Activated CD4-positive, alpha-beta memory T cell treated with anti-CD3 and anti-CD28 coated beads, Interleukin-2, amount 10 ng/mL, durations not matched to agents 7 days and 5 days (primary cell): ENCODE measurements at regions not wholly inside any gene's neighbourhood (a gene's known extent, or its start where the extent isn't known, plus 50 kb on each side); places are given as distances from the start of the nearest gene placed in this dataset.
"Not testable (repeated sequence)": the region's sequence is repeated elsewhere in the genome, so short reads cannot be mapped to it uniquely, and the experiment has no call there.

Experiments used
- CTCF ChIA-PET: fragments of 350-600 bp; sonication (Branson Sonifier 250); formaldehyde crosslinking; loops from one replicate; lab custom pipeline; 2021; ENCODE audit warnings: antibody characterized with exemption, inconsistent platforms; lab: Charles Lee
- POLR2A ChIA-PET: fragments of 350-600 bp; sonication (Branson Sonifier 250); formaldehyde crosslinking; loops from one replicate; lab custom pipeline; 2021; ENCODE audit warnings: antibody characterized with exemption; lab: Charles Lee
- DNase-seq: peaks from one replicate; pipeline ENCODE4 v3.0.0-alpha.2; 2020
- H3K27ac Mint-ChIP-seq: one replicate; pipeline ENCODE4 v1.8.0; 2021; ENCODE audit warnings: mild to moderate bottlenecking, mixed read lengths
- H3K27me3 Mint-ChIP-seq: one replicate; pipeline ENCODE4 v1.8.0; 2021; ENCODE audit warnings: mixed read lengths
- H3K36me3 Mint-ChIP-seq: one replicate; pipeline ENCODE4 v1.8.0; 2021; ENCODE audit warnings: low read depth, mixed read lengths
- H3K4me1 Mint-ChIP-seq: one replicate; pipeline ENCODE4 v1.8.0; 2021; ENCODE audit warnings: mixed read lengths
- H3K4me3 Mint-ChIP-seq: one replicate; pipeline ENCODE4 v1.8.0; 2021; ENCODE audit warnings: mild to moderate bottlenecking, mixed read lengths
- H3K9me3 Mint-ChIP-seq: one replicate; pipeline ENCODE4 v1.8.0; 2021; ENCODE audit warnings: mixed read lengths

- H3K27me3 Mint-ChIP-seq, DNase-seq, H3K36me3 Mint-ChIP-seq, H3K27ac Mint-ChIP-seq, H3K4me1 Mint-ChIP-seq, CTCF ChIA-PET, POLR2A ChIA-PET, H3K4me3 Mint-ChIP-seq, H3K9me3 Mint-ChIP-seq: not testable (repeated sequence)
These were observed 1956.7 kb downstream of the FOXD4L5 start for GRCh38 chr9:63328313-63328712.

GRCh38 chr9:63327211-63327610 is 1957.8 kb downstream of the FOXD4L5 start:
- H3K4me1 Mint-ChIP-seq, H3K9me3 Mint-ChIP-seq, POLR2A ChIA-PET, H3K27ac Mint-ChIP-seq, H3K4me3 Mint-ChIP-seq, H3K36me3 Mint-ChIP-seq, DNase-seq, H3K27me3 Mint-ChIP-seq, CTCF ChIA-PET: not testable (repeated sequence)

DNA sequence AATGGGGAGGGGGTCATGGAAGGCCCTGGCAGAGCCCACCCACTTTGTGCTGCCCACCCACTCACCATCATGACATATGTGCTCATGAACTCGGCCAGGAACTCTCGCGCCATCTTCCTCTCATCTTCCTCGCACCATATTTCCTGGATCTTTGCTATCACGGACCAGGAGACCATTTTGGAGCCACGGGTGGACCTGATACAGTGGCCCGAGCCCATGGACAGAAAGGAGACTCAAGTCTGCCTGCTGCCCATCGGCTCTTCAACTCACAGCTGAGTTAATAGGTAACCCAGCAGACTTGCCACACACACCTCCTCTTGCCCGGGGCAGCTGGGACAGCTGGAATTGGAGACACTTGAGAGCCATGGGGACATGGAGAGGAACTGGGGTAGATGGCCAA is 1958.3 kb downstream of the FOXD4L5 start:
- DNase-seq, POLR2A ChIA-PET, H3K9me3 Mint-ChIP-seq, H3K4me3 Mint-ChIP-seq, H3K36me3 Mint-ChIP-seq, H3K27ac Mint-ChIP-seq, CTCF ChIA-PET, H3K4me1 Mint-ChIP-seq, H3K27me3 Mint-ChIP-seq: not testable (repeated sequence)

DNA sequence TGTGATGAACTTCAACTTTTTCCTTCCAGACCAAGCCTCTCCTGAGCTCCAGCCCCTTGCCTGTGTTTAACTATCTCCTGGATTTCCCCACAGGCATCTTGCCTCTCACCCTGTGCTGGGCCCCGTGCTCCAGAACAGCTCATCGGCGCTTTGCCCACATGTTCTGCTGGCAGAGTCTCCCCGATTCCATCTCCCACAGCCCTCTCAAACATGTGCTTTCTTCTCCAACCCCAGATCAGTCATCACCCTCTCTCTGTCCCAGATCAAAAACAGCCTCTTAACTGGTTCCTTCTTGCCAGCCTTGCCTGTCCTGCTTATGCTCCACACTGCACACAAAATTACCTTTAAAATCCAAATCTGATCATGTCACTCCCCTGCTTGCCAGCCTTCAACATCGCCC is 1959.3 kb downstream of the FOXD4L5 start:
- DNase-seq, H3K4me3 Mint-ChIP-seq, H3K27ac Mint-ChIP-seq, H3K27me3 Mint-ChIP-seq, H3K36me3 Mint-ChIP-seq, POLR2A ChIA-PET, H3K4me1 Mint-ChIP-seq, CTCF ChIA-PET, H3K9me3 Mint-ChIP-seq: not testable (repeated sequence)

DNA sequence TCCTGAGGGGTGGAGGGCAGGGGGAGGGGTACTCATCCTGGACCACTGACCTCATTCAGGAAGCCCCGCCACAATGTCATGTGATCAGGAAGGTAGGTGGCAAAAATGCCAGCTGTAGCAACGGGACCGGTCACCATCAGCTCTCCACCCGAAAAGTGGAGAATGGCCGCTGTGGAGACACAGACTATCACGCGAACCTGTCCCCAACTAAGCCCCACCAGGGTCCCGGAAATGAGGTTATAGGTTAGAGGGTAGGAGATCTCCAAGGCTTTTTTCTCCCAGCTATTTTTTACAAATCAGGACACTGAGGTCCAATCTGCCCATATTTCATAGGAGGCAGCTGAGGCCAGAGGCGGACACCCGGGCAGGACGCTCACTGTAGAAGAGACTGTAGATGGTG is 1966.9 kb downstream of the FOXD4L5 start:
- H3K27ac Mint-ChIP-seq, H3K27me3 Mint-ChIP-seq, H3K36me3 Mint-ChIP-seq, CTCF ChIA-PET, DNase-seq, H3K4me1 Mint-ChIP-seq, H3K9me3 Mint-ChIP-seq, H3K4me3 Mint-ChIP-seq, POLR2A ChIA-PET: not testable (repeated sequence)

DNA sequence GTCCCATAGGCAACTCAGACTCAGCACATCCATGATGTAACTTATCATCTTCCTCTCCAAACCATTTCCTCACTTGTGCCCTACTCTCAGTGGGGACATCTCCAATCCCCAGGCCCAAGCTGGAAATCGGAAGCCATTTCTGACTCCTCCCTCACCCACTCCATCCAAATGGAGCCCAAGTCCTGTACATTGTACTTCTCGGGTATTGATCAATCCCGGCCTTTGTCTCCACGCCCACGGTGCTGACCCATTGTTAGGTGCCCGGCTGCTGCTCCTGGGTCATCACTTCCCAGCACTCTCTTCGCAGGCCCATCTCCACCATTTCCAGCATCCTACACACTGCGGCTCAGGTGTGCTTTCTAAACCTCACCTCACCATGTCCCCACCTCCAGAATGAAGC is 1969.6 kb downstream of the FOXD4L5 start:
- H3K27ac Mint-ChIP-seq, H3K4me1 Mint-ChIP-seq, H3K27me3 Mint-ChIP-seq, DNase-seq, CTCF ChIA-PET, H3K9me3 Mint-ChIP-seq, POLR2A ChIA-PET, H3K4me3 Mint-ChIP-seq, H3K36me3 Mint-ChIP-seq: not testable (repeated sequence)

DNA sequence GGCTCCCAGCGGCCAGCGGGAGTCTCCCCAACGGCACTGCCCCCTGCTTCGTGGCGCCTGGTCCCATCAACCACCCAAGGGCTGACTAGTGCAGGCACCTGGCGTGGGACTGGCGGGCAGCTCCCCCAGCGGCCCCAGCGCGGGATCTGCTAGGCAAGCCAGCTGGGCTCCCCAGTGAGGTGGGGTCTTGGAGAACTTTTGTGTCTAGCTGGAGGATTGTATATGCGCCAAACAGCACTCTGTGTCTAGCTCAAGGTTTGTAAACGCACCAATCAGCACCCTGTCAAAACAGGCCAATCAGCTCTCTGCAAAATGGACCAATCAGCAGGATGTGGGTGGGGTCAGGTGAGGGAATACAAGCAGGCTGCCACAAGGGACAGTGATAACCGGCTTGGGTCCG is 1988.2 kb downstream of the FOXD4L5 start:
- H3K9me3 Mint-ChIP-seq, H3K4me3 Mint-ChIP-seq, H3K27ac Mint-ChIP-seq, DNase-seq, CTCF ChIA-PET, H3K4me1 Mint-ChIP-seq, H3K36me3 Mint-ChIP-seq, POLR2A ChIA-PET, H3K27me3 Mint-ChIP-seq: not testable (repeated sequence)

GRCh38 chr9:63296366-63296765 is 1988.6 kb downstream of the FOXD4L5 start:
- H3K27ac Mint-ChIP-seq, H3K4me1 Mint-ChIP-seq, H3K36me3 Mint-ChIP-seq, DNase-seq, POLR2A ChIA-PET, H3K27me3 Mint-ChIP-seq, H3K4me3 Mint-ChIP-seq, H3K9me3 Mint-ChIP-seq, CTCF ChIA-PET: not testable (repeated sequence)

GRCh38 chr9:63289971-63290370 is 1995.0 kb downstream of the FOXD4L5 start:
- H3K4me1 Mint-ChIP-seq, H3K27ac Mint-ChIP-seq, H3K9me3 Mint-ChIP-seq, H3K36me3 Mint-ChIP-seq, H3K27me3 Mint-ChIP-seq, CTCF ChIA-PET, POLR2A ChIA-PET, DNase-seq, H3K4me3 Mint-ChIP-seq: not testable (repeated sequence)
